ENCODE measurements at regions not wholly inside any gene's neighbourhood (a gene's known extent, or its start where the extent isn't known, plus 50 kb on each side); places are given as distances from the start of the nearest gene placed in this dataset.

GRCh38 chr5:18323891-18324290 lies 689.6 kb downstream of the TAF11L14 start:
- no peak for TF ChIP-seq CTCF (tag by site-specific recombination; IDR thresholded peaks at IDR 0.05)
- TF ChIP-seq ZNF350 (tag by site-specific recombination; IDR thresholded peaks at IDR 0.05) = no peak
- no peak for TF ChIP-seq MEIS1 (CRISPR knock-in tag; IDR thresholded peaks at IDR 0.05; ENCODE audit: borderline replicate concordance)
- no peak for TF ChIP-seq REST (tag by site-specific recombination; IDR thresholded peaks at IDR 0.05)
- no peak for TF ChIP-seq ZNF777 (tag by site-specific recombination; IDR thresholded peaks at IDR 0.05; ENCODE audit: borderline replicate concordance)
- TF ChIP-seq ZNF555 (tag by site-specific recombination; conservative IDR thresholded peaks at IDR 0.05) = no peak
- no peak for TF ChIP-seq ZNF776 (tag by site-specific recombination; IDR thresholded peaks at IDR 0.05; ENCODE audit: borderline replicate concordance)
- no peak for TF ChIP-seq PBX3 (CRISPR knock-in tag; IDR thresholded peaks at IDR 0.05)
- no peak for TF ChIP-seq YY1 (tag by site-specific recombination; IDR thresholded peaks at IDR 0.05)
- no peak for TF ChIP-seq ZNF214 (tag by site-specific recombination; IDR thresholded peaks at IDR 0.05; ENCODE audit: borderline replicate concordance)
- no peak for TF ChIP-seq TSHZ1 (tag by site-specific recombination; IDR thresholded peaks at IDR 0.05; ENCODE audit: borderline replicate concordance)
- no peak for TF ChIP-seq PATZ1 (tag by site-specific recombination; IDR thresholded peaks at IDR 0.05)
- no peak for TF ChIP-seq ZBTB26 (tag by site-specific recombination; optimal IDR thresholded peaks at IDR 0.05)

Measured in HEK293 (cell line).